Mucosa of rectum (tissue), 2 donors: ENCODE measurements at regions not wholly inside any gene's neighbourhood (a gene's known extent, or its start where the extent isn't known, plus 50 kb on each side); places are given as distances from the start of the nearest gene placed in this dataset.

Experiments
- H3K27ac ChIP-seq, 2 donors: one replicate each; pipeline ENCODE4 v1.7.0; 2013; ENCODE audit warnings: inconsistent platforms in 2 of 2, low read depth in 2 of 2, low read length in 2 of 2
- H3K27me3 ChIP-seq, 2 donors: one replicate each; pipeline ENCODE4 v1.7.0; 2013; ENCODE audit warnings: low read length in 2 of 2; ENCODE audit not compliant: control insufficient read depth in 2 of 2, insufficient read depth in 2 of 2
- H3K36me3 ChIP-seq, 2 donors: one replicate each; pipeline ENCODE4 v1.7.0; 2013; ENCODE audit warnings: low read length in 2 of 2; ENCODE audit not compliant: control insufficient read depth in 2 of 2, insufficient read depth in 2 of 2
- H3K4me1 ChIP-seq, 2 donors: one replicate each; pipeline ENCODE4 v1.7.0; 2013; ENCODE audit warnings: low read length in 2 of 2, mild to moderate bottlenecking in 1 of 2; ENCODE audit not compliant: control insufficient read depth in 2 of 2, insufficient read depth in 2 of 2
- H3K4me3 ChIP-seq, 2 donors: one replicate each; pipeline ENCODE4 v1.7.0; 2013; ENCODE audit warnings: low read length in 2 of 2
- H3K9ac ChIP-seq, 2 donors: one replicate each; pipeline ENCODE4 v1.7.0; 2013; ENCODE audit warnings: low read length in 2 of 2, low read depth in 1 of 2, mild to moderate bottlenecking in 1 of 2
- H3K9me3 ChIP-seq, 2 donors: one replicate each; pipeline ENCODE4 v1.7.0; 2013; ENCODE audit warnings: low read length in 2 of 2; ENCODE audit not compliant: control insufficient read depth in 2 of 2
- donor health status: healthy.
- donor health status: Normal muscosa, but diverticular disease.

- no peaks in the 10 kb centered on the region for H3K27me3 ChIP-seq
- H3K9ac ChIP-seq, result no peak overlapping the region
- H3K9me3 ChIP-seq, result no peaks in the 10 kb centered on the region
- H3K4me3 ChIP-seq, result no peak overlapping the region
- no peak overlapping the region for H3K27ac ChIP-seq
- no peaks in the 10 kb centered on the region for H3K36me3 ChIP-seq
- H3K4me1 ChIP-seq, result no peaks in the 10 kb centered on the region
Measured at GRCh38 chr7:20931739-20932138, 145.1 kb upstream of the SP8 start.

- no peak overlapping the region for H3K27ac ChIP-seq
- H3K27me3 ChIP-seq, result no peaks in the 10 kb centered on the region
- no peaks in the 10 kb centered on the region for H3K9me3 ChIP-seq
- H3K36me3 ChIP-seq, result no peaks in the 10 kb centered on the region
- H3K4me1 ChIP-seq, result no peaks in the 10 kb centered on the region
- no peak overlapping the region for H3K9ac ChIP-seq
- H3K4me3 ChIP-seq, result no peak overlapping the region
Measured at GRCh38 chr7:20932785-20933527, 146.3 kb upstream of the SP8 start.

GRCh38 chr7:20945451-20945850, 158.8 kb upstream of the SP8 start:
- Histone ChIP-seq H3K4me3 (no peak overlapping the region), H3K9ac (no peak overlapping the region), H3K27ac (no peak overlapping the region), H3K4me1 (no peaks in the 10 kb centered on the region), H3K27me3 (no peaks in the 10 kb centered on the region), H3K9me3 (no peaks in the 10 kb centered on the region), H3K36me3 (no peaks in the 10 kb centered on the region)

GRCh38 chr7:20952916-20953315, 166.2 kb upstream of the SP8 start:
- H3K27ac ChIP-seq, result no peak overlapping the region
- no peak overlapping the region for H3K9ac ChIP-seq
- H3K4me3 ChIP-seq, result no peak overlapping the region
- no peaks in the 10 kb centered on the region for H3K36me3 ChIP-seq
- H3K9me3 ChIP-seq, result no peaks in the 10 kb centered on the region
- H3K4me1 ChIP-seq, result no peaks in the 10 kb centered on the region
- H3K27me3 ChIP-seq, result no peaks in the 10 kb centered on the region

- Histone ChIP-seq H3K9ac (no peak overlapping the region), H3K4me1 (no peaks in the 10 kb centered on the region), H3K36me3 (no peaks in the 10 kb centered on the region), H3K9me3 (no peaks in the 10 kb centered on the region), H3K27me3 (no peaks in the 10 kb centered on the region), H3K27ac (no peak overlapping the region), H3K4me3 (no peak overlapping the region)
Measured at GRCh38 chr7:20954711-20955619, 168.3 kb upstream of the SP8 start.

- H3K27ac ChIP-seq, result no peak overlapping the region
- no peak overlapping the region for H3K4me3 ChIP-seq
- H3K4me1 ChIP-seq, result no peaks in the 10 kb centered on the region
- H3K9ac ChIP-seq, result no peak overlapping the region
- peaks cover 0 to 2% of the 10 kb centered on the region in 2 donors for H3K27me3 ChIP-seq
- no peaks in the 10 kb centered on the region for H3K9me3 ChIP-seq
- H3K36me3 ChIP-seq, result no peaks in the 10 kb centered on the region
Measured at GRCh38 chr7:20958572-20958971, 171.9 kb upstream of the SP8 start.

- H3K27ac ChIP-seq, result no peak overlapping the region
- H3K9ac ChIP-seq, result no peak overlapping the region
Measured at GRCh38 chr7:20959281-20959680, 172.6 kb upstream of the SP8 start.

GRCh38 chr7:20963556-20964280, 177.0 kb upstream of the SP8 start:
- Histone ChIP-seq H3K27ac (no peak overlapping the region), H3K9me3 (no peaks in the 10 kb centered on the region), H3K4me1 (no peaks in the 10 kb centered on the region), H3K36me3 (no peaks in the 10 kb centered on the region), H3K4me3 (no peak overlapping the region), H3K27me3 (peaks cover 0 to 2% of the 10 kb centered on the region in 2 donors), H3K9ac (no peak overlapping the region)

More at GRCh38 chr7:20959281-20959680, 172.6 kb upstream of the SP8 start:
- H3K27me3 ChIP-seq, result peaks cover 0 to 2% of the 10 kb centered on the region in 2 donors
- H3K9me3 ChIP-seq, result no peaks in the 10 kb centered on the region
- no peak overlapping the region for H3K4me3 ChIP-seq
- no peaks in the 10 kb centered on the region for H3K36me3 ChIP-seq
- no peaks in the 10 kb centered on the region for H3K4me1 ChIP-seq

GRCh38 chr7:20964281-20964918, 177.7 kb upstream of the SP8 start:
- no peaks in the 10 kb centered on the region for H3K4me1 ChIP-seq
- no peaks in the 10 kb centered on the region for H3K36me3 ChIP-seq
- no peak overlapping the region for H3K27ac ChIP-seq
- peaks cover 0 to 2% of the 10 kb centered on the region in 2 donors for H3K27me3 ChIP-seq
- H3K9ac ChIP-seq, result no peak overlapping the region
- no peak overlapping the region for H3K4me3 ChIP-seq
- H3K9me3 ChIP-seq, result no peaks in the 10 kb centered on the region
